HG03565 (cell line): ENCODE measurements at regions not wholly inside any gene's neighbourhood (a gene's known extent, or its start where the extent isn't known, plus 50 kb on each side); places are given as distances from the start of the nearest gene placed in this dataset.

Experiments
- ATAC-seq: cut with Tn5 transposase; IDR thresholded peaks from one replicate; pipeline ENCODE4 v1.9.1; 2021; ENCODE audit warnings: mild to moderate bottlenecking, moderate library complexity; ENCODE audit not compliant: unreplicated experiment

- no peak for ATAC-seq
These were observed 1528.9 kb upstream of the FLRT2 start for GRCh38 chr14:84001023-84001422.

- ATAC-seq: no peak
These were observed 1526.6 kb upstream of the FLRT2 start for GRCh38 chr14:84003346-84003745.

GRCh38 chr14:84006643-84007155 is 1523.2 kb upstream of the FLRT2 start:
- ATAC-seq: no peak

GRCh38 chr14:84013424-84013823 is 1516.5 kb upstream of the FLRT2 start:
- ATAC-seq: no peak

- ATAC-seq: no peak
These were observed 1512.4 kb upstream of the FLRT2 start for GRCh38 chr14:84017495-84017894.

GRCh38 chr14:84021433-84021832 is 1508.5 kb upstream of the FLRT2 start:
- no peak for ATAC-seq

GRCh38 chr14:84024231-84024820 is 1505.6 kb upstream of the FLRT2 start:
- no peak for ATAC-seq

- no peak for ATAC-seq
These were observed 1504.6 kb upstream of the FLRT2 start for GRCh38 chr14:84025106-84026012.

GRCh38 chr14:84027351-84027750 is 1502.6 kb upstream of the FLRT2 start:
- ATAC-seq: no peak

- ATAC-seq: no peak
These were observed 1501.8 kb upstream of the FLRT2 start for GRCh38 chr14:84028080-84028604.

GRCh38 chr14:84029246-84029645 is 1500.7 kb upstream of the FLRT2 start:
- no peak for ATAC-seq

- no peak for ATAC-seq
These were observed 1500.2 kb upstream of the FLRT2 start for GRCh38 chr14:84029720-84030119.

- ATAC-seq: no peak
These were observed 1493.1 kb upstream of the FLRT2 start for GRCh38 chr14:84036840-84037239.

- no peak for ATAC-seq
These were observed 1492.4 kb upstream of the FLRT2 start for GRCh38 chr14:84037593-84037992.

- ATAC-seq: no peak
These were observed 1489.8 kb upstream of the FLRT2 start for GRCh38 chr14:84040101-84040500.

- ATAC-seq: no peak
These were observed 1488.5 kb upstream of the FLRT2 start for GRCh38 chr14:84041421-84041820.

GRCh38 chr14:84042992-84043391 is 1487.0 kb upstream of the FLRT2 start:
- no peak for ATAC-seq

- no peak for ATAC-seq
These were observed 1465.4 kb upstream of the FLRT2 start for GRCh38 chr14:84064316-84065125.

- ATAC-seq: no peak
These were observed 1464.1 kb upstream of the FLRT2 start for GRCh38 chr14:84065811-84066210.

- ATAC-seq: no peak
These were observed 1461.7 kb upstream of the FLRT2 start for GRCh38 chr14:84068288-84068687.

- no peak for ATAC-seq
These were observed 1458.9 kb upstream of the FLRT2 start for GRCh38 chr14:84071061-84071460.
